ENCODE measurements at regions not wholly inside any gene's neighbourhood (a gene's known extent, or its start where the extent isn't known, plus 50 kb on each side); places are given as distances from the start of the nearest gene placed in this dataset.

- no peak for DNase-seq (ENCODE audit: low read depth, low spot score)
- no peaks in the 10 kb centered on the region for H3K4me1 ChIP-seq (ENCODE audit: control insufficient read depth, extremely low read depth, insufficient read depth, low read length)
- no peak overlapping the region for H3K4me2 ChIP-seq (ENCODE audit: insufficient read depth, low read length)
- no peak for FAIRE-seq
- no peaks in the 10 kb centered on the region for H3K79me2 ChIP-seq (ENCODE audit: control insufficient read depth, insufficient read depth, low read length)
- H3K27me3 ChIP-seq (ENCODE audit: control insufficient read depth in 2 of 2, insufficient read depth in 2 of 2, low read length in 2 of 2), result no peaks in the 10 kb centered on the region
- dilution Hi-C loops (cut with MboI; ENCODE audit: extremely low pct_ligation_motif_present, low sequenced_read_pairs), result no loop called here
- no peaks in the 10 kb centered on the region for H3K9me3 ChIP-seq (replicated peaks; ENCODE audit: control insufficient read depth, insufficient read depth, low read length)
- BruUV-seq (replicated peaks), result no TSS peak
- POLR2A ChIA-PET, result no interaction called here
- intact Hi-C loops (cut with micrococcal nuclease), result no loop called here
- TF ChIP-seq CTCF (IDR thresholded peaks at IDR 0.05; ENCODE audit: extremely low read depth in 1 of 2, insufficient read depth in 1 of 2, low read depth in 1 of 2, low read length in 2 of 2) (no peak), MAX (IDR thresholded peaks at IDR 0.05; ENCODE audit: insufficient read depth, insufficient read length) (no peak), JUN (IDR thresholded peaks at IDR 0.05; ENCODE audit: borderline replicate concordance, insufficient read depth, insufficient read length, low read depth) (no peak), MYC (IDR thresholded peaks at IDR 0.05; ENCODE audit: low read depth, low read length) (no peak), FOS (IDR thresholded peaks at IDR 0.05; ENCODE audit: borderline replicate concordance, insufficient read depth, low read length) (no peak), GATA2 (IDR thresholded peaks at IDR 0.05; ENCODE audit: insufficient read depth, insufficient read length, low read depth, low read length) (no peak), POLR2AphosphoS5 (IDR thresholded peaks at IDR 0.05; ENCODE audit: insufficient read depth, low read depth, low read length) (no peak)
- H2AFZ ChIP-seq (ENCODE audit: low read depth, low read length), result no peak overlapping the region
- no peak overlapping the region for H3K27ac ChIP-seq (ENCODE audit: insufficient read depth, low read depth, low read length)
- no peaks in the 10 kb centered on the region for H3K36me3 ChIP-seq (ENCODE audit: control insufficient read depth in 2 of 2, extremely low read depth in 1 of 2, insufficient read depth in 2 of 2, low read length in 2 of 2)
- no peaks in the 10 kb centered on the region for H4K20me1 ChIP-seq (replicated peaks; ENCODE audit: control insufficient read depth, extremely low read depth, insufficient read depth, low read length)
- H3K9ac ChIP-seq (replicated peaks; ENCODE audit: extremely low read depth, insufficient read depth, low read length), result no peak overlapping the region
- H3K9me1 ChIP-seq (replicated peaks; ENCODE audit: control insufficient read depth, extremely low read depth, insufficient read depth, low read length), result no peaks in the 10 kb centered on the region
- no peak overlapping the region for H3K4me3 ChIP-seq (replicated peaks in 1 of 3; ENCODE audit: insufficient read depth in 1 of 3, low read depth in 1 of 3, low read length in 3 of 3)
- CTCF ChIA-PET, result no interaction called here
These were observed 355.6 kb downstream of the ETV1 start for GRCh38 chr7:13633857-13634256.

Measured in endothelial cell of umbilical vein (primary cell).